ENCODE measurements at regions not wholly inside any gene's neighbourhood (a gene's known extent, or its start where the extent isn't known, plus 50 kb on each side); places are given as distances from the start of the nearest gene placed in this dataset.
"Not testable (repeated sequence)": the region's sequence is repeated elsewhere in the genome, so short reads cannot be mapped to it uniquely, and the experiment has no call there.

DNA sequence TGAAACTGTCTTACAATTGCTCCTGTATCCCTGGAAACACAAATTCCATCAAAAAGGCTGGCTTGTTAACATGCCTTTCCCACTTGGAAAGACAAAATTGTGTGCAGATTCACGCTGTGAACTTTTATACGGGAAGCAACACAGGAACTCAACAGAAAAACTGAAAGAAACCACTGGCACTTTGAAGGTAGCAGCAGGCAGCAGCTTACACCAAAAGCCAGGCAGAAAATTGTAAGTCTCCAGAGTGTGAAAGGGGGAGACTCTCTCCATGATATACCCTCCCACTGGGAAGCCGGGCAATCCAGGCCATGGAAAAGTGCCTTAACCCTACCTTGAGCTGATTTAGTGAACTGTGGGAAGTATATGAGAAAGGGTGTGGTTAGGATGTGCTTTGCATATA, 943.7 kb downstream of the CDH18 start:
- DNase-seq (ENCODE audit: low read depth in 2 of 2) = no peak

DNA sequence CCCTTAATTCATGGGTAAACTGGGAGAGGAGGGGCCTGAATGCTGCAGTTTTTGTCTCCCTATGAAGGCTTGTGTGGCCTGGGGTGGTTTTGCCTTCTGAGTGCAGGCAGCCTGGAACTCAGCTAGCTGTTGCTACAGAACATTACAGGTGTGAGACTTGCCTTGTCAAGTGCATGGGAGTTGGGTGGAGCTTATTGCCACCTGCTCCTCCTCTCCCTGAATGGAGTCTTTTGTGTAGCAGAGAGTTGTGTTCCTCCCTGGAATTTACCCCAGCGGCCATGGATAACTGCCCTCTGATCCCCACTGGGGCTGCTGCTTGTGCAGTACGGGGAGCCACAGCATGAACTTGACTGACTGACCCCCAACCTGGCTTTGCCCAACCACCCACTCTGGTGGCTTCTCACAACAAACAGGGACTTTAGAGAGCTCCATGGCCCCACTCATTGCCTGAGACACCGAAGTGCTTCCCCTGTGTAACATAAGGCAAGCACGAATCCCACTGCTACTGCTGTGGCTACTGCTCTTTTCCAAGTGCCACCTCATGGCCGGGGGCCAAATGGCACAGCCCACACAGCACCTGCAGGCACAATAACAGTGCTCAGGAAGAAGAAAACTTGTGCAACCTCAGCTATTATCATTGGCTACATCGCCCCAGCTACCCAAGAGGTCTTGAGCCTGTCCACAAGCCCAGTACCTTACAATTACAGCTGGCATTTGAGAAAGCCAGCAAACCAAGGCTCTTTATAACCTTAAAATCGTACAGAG, 942.9 kb downstream of the CDH18 start:
- DNase-seq (ENCODE audit: low read depth in 2 of 2) = no peak

DNA sequence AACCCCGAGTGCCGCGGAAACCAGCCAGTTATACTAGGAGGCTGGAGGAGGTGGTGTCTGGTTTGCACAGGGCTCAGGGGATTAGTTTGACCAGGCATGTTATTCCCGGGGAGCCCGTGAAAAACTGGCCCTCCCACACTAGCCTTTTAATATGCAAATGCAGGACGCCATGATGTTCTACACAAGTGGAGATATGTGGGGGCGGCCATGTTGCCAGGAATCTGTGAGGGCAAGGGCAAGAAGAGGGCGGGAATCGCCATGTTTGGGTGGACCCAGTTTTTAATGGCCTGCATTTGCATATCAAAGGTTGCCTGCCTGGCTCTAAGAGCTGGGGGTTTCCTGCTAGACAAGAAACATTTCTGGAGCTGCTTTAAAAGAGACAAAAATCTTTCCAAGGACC, 940.7 kb downstream of the CDH18 start:
- no peak for DNase-seq (ENCODE audit: low read depth in 2 of 2)

DNA sequence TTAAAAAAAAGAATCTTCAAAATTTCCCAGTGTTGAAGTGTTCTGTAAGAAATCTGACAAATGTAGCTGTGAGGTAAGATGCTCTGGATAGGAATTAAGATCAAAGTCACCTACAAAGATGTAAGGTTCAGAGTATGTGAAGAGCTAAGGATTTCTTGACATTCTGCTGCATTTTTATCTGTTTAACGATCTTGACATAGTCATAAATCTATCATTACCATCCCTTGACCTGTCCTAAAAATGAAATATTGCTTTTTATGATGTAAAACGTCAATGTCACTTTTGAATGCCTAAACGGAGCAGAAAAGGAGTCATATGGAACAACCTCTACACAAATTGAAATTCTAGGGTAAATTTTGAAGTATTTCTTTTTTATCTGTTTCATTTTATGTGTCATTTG, 939.3 kb downstream of the CDH18 start:
- no peak for DNase-seq (ENCODE audit: low read depth in 2 of 2)

DNA sequence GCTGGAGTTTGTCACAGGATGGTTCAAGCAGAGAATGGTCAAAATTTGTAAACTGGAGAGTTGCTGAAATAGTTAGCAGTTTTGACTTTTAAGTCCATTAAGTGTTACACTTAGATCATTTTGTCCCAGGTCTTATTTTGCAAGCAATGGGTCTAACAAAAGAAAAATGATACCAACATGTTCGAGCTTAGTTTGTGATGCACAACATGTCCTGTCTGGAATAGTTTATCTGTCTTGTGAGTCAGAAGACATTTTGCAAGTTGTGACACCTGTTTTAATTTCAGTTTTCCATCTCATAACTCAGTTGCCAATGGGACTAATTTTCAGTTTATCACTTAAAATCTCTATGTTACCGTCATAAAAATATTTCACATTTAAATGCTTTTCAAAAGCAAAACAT, 929.8 kb downstream of the CDH18 start:
- no peak for DNase-seq (ENCODE audit: low read depth in 2 of 2)

DNA sequence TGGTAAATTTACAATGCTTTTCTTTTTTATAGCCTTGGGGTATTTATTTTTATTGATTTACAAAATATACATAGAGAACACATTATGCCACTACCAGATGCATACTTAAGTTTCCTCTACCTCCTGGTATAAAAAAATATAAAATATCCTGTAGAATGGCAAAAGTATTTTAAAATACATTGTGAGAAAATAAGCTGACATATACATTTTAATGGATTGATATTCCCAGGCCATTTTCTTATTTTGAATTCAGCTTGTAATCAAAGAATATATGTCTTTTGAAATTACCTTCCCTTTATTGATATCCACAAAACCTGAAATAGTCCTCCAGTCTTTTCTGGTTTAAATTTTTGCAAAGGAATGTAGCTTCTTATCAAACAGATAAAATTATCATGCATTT, 923.9 kb downstream of the CDH18 start:
- DNase-seq (ENCODE audit: low read depth in 2 of 2) = no peak

DNA sequence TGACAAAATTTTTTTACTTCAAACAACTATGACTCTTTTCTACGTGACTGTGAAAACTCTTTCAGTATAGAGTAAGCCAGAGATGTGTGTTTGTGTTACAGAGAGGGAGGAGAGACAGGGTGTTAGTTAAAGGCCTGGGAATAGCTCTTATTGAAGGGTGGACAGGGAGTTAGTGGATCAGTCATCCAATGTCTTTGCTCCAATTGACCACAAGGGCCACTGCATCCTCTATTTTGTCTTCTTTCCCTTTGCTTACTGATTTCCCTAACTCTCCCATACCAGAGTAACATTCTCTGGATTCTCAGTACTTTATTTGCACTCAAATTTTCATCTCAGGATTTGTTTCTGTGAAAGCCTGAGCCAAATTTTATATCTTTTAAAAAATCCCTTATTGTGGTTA, 920.3 kb downstream of the CDH18 start:
- DNase-seq (ENCODE audit: low read depth in 2 of 2) = no peak

DNA sequence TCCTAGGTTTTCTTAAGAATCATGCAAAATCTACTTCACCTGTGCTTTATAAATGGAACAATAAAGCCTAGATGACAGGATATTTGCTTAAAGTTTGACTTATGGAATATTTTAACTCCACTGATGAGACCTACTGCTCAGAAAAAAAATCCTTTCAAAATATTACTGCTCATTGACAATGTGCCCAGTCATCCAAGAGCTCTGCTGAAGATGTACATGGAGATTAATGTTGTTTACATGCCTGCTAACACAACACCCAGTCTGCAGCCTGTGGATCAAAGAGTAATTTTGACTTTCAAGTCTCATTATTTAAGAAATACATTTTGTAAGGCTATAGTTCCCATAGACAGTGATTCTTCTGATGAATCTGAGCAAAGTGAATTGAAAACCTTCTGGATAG, 889.6 kb downstream of the CDH18 start:
- no peak for DNase-seq (ENCODE audit: low read depth in 2 of 2)

DNA sequence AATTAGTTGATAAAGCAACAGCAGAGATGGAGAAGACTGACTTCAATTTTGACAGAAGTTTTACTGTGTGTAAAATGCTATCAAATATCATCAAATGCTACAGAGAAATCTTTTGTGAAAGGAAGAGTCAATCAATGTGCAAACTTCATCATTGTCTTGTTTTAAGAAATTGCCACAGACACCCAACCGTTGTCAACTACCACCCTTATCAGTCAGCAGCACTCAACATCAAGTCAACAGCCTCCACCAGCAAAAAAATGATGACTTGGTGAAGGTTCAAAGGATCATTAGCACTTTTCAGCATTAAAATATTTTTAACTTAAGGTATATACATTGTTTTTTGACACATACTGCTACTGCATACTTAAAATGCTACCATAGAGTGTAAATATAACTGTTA, 888.8 kb downstream of the CDH18 start:
- no peak for DNase-seq (ENCODE audit: low read depth in 2 of 2)

DNA sequence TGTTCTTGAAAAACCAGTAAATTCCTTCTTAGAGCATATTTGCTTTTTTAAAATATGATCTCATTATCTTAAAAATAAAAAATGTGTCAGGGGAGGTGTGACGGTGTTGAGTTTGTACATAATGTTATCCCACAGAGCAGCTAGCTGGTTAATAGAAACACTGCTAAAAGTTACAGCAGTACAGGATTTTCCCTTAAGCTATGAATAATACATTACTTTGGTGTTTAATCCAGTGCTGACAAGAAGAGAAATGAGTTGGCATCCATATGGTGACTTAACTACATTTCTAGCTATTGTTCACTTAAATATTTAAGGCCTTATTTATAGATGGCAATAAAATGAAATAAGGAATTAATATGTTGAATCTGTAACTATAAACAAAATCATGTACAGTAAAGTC, 883.1 kb downstream of the CDH18 start:
- DNase-seq (ENCODE audit: low read depth in 2 of 2) = no peak

DNA sequence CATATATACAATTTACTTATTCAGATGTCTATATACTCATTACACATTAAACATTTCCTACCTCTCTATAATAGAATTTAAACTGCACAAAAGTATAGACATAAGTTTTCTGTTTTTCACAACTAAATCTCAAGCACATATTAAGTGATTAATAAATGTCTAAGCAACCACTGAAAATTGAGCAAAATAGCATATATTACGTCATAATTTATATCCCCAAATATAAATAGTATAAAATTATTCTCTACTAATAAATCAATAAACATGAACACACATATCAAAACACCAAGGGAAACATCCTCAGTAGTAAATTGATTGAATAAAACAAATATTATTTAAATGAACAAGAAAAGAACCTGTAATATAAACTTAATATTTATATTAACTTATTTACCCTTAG, 865.1 kb downstream of the CDH18 start:
- no peak for DNase-seq (ENCODE audit: low read depth in 2 of 2)

DNA sequence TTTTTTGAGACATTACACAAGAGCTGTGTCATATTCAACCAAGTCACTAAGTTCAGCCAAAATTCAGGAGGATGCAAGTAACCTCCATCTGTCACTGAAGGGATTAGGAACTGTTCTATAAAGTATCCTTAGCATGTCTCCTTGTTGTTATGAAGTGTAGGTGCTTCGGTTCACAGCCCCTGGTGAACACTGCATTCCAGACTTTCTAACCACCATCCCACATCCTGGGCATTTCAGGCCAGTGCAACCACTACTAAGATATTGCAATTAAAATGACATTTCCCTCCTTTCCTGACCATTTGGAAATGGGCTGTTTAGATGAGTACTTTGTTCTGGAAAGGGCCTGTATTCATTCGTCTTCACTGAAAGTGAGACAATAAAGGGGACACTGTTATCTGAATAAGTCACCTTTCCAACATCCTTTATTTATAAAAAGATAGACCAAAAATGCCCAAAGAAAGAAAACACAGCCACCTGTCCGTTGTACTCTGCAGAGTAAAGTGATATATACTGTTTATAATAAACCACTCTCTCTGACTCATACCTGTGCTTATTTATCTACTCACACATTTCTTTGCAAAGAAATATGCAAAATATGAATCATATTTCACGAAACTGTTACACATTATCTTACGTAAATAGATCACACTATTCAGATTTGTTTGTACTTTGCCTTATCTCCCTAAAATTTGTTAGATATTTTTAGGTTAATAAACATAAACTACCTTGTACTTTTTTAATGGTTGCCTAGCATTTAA, 861.9 kb downstream of the CDH18 start:
- no peak for DNase-seq (ENCODE audit: low read depth in 2 of 2)

DNA sequence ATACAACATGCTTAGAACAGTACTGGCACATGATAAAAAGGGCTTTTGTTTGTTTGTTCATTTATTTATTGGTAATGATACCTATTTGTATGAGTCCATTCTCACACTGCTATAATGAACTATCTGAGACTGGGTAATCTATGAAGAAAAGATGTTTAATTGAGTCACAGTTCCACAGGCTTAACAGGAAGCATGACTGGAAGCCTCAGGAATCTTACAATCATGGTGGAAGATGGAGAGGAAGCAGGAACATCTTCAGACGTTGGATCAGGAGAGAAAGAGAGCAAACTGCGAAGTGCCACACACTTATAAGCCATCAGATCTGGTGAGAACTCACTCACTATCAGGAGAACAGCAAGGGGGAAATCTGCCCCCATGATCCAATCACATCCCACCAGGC, 847.7 kb downstream of the CDH18 start:
- DNase-seq (ENCODE audit: low read depth in 2 of 2) = no peak

DNA sequence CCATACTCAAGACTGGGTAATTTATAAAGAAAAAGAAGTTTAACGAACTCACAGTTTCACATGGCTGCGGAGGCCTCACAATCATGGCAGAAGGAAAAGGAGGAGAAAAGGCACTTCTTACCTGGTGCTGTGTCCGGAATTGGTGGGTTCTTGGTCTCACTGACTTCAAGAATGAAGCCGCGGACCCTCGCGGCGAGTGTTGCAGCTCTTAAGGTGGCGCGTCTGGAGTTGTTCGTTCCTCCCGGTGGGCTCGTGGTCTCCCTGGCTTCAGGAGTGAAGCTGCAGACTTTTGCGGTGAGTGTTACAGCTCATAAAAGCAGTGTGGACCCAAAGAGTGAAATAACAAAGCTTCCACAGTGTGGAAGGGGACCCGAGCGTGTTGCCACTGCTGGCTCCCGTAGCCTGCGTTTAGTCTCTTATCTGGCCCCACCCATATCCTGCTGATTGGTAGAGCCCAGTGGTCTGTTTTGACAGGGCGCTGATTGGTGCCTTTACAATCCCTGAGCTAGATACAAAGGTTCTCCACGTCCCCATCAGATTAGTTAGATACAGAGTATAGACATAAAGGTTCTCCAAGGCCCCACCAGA, 846.0 kb downstream of the CDH18 start:
- DNase-seq (ENCODE audit: low read depth in 2 of 2) = not testable (repeated sequence)

DNA sequence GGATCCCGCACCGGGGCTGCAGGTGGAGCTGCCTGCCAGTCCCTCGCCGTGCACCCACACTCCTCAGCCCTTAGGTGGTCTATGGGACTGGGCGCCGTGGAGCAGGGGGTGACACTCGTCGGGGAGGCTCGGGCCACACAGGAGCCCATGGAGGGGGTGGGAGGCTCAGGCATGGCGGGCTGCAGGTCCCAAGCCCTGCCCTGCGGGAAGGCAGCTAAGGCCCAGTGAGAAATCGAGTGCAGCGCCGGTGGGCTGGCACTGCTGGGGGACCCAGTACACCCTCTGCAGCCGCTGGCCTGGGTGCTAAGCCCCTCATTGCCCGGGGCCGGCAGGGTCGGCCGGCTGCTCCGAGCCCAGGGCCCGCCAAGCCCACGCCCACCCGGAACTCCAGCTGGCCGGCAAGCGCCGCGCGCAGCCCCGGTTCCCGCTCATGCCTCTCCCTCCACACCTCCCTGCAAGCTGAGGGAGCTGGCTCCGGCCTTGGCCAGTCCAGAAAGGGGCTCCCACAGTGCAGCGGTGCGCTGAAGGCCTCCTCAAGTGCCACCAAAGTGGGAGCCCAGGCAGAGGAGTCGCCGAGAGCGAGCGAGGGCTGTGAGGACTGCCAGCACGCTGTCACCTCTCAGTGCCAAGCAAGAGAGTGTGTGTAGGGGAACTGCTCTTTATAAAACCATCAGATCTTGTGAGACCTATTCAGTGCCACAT, 845.1 kb downstream of the CDH18 start:
- not testable (repeated sequence) for DNase-seq (ENCODE audit: low read depth in 2 of 2)

DNA sequence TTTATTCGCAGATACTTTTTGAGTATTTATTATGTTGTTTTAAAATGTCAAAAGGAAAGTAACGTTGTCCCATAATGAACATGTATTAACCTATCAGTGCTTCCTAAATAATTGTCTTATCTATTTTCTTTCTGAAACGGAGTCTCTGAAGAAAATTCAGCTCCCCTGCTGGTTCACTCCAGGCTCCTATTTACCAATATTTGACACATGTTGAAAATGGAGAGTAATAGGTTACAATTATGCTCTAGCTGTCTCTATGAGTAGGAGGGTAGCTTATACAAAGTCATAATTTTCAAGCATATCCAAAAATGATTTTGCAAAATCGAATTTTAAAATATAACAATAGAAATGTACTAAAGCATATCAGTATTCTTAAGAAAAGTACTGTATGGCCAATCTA, 844.1 kb downstream of the CDH18 start:
- DNase-seq (ENCODE audit: low read depth in 2 of 2) = no peak

DNA sequence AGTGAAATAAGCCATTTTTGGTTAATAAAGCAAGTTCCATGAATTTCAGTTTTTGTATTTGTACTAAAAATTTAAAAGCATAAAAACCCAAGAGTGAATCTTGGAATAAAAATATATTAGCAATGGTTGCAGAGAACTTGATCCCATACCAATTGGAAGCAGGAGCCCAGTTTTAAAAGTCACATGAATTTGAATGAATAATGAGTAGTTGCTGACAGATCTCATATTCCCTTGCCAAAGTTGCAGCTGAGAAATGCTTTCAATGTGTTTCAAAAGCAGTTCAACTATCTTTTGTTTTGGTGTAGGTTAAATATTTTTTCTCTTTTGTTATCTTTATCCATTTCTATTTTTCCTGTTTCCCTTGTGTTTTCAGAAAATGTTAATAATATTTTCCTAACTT, 818.6 kb downstream of the CDH18 start:
- no peak for DNase-seq (ENCODE audit: low read depth in 2 of 2)

DNA sequence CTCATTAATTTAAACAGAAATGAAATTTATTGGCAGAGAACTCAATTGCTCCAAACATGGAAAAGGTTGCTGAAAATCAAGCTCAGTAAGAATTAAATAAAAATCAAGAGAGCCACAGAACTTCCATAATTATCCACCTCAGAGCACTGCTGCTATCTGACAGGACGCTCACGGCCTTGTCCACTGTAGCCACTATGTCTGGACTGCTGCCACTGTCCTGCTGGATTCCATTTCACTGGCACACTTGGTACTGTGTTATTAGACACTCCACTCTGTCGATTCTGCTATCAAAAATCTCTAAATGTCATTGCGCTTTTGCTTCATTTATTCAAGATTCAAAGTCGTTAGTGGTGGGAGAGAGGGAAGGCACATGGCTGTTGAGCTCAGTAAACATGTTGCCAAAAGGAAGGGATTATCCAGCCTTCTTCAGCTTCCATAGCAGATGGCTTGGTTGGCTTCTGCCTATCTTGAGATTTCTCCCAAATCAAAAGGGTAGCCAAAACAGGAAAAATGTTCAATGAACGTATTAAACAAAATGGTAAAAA, 815.0 kb downstream of the CDH18 start:
- DNase-seq (ENCODE audit: low read depth in 2 of 2) = no peak

DNA sequence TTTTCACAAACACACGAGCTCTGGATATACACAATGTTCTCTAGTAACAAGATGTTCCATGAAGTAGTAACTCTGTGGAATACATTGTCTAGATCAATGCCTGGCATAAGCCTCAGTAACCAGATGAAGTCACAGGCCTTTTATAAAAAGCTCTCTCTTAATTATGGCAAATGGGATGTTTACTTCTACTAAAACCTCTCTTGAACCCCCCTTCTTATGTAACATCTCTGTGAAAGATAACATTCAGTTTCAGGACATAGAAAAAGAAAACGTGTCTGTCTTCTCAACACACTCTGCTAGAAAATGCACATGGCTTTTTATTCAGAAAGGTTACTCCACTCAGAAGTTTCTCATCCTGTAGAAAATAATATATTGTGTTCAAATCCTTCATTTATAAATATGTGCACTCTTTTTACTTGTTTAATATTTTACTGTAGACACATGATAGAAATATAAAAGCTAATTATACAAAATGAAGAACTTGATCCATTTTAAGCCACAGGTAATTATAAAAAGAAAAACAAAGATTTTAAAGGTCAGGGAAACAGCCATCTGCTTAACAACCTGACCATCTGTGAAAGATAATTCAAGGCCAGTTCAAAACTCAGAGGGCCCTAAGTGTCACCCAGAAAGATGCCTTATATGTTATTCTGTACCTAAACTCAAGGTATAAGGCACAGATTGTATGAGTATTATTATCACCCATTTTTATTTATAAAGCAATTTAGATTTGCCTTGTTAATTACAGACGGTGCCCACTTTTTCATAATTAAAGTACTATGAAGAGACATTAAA, 812.0 kb downstream of the CDH18 start:
- no peak for DNase-seq (ENCODE audit: low read depth in 2 of 2)

DNA sequence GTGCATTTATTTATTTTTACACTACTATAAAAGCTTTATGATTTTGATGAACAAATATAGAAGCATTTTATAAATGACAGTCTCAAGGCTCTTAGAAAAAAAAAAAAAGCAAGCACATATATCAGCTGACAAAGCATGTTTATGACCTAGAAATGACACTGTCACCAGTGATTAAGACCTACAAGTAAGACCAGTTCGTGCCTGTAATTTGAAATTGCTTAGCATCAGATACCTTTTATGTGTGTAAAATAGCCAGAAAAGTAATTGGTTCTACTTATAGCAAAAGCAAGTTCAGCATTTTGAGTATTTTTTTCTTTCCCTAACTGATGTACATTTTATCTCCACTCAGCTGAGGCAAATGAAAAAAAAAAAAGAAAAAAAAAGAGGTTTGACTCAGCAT, 808.4 kb downstream of the CDH18 start:
- no peak for DNase-seq (ENCODE audit: low read depth in 2 of 2)

DNA sequence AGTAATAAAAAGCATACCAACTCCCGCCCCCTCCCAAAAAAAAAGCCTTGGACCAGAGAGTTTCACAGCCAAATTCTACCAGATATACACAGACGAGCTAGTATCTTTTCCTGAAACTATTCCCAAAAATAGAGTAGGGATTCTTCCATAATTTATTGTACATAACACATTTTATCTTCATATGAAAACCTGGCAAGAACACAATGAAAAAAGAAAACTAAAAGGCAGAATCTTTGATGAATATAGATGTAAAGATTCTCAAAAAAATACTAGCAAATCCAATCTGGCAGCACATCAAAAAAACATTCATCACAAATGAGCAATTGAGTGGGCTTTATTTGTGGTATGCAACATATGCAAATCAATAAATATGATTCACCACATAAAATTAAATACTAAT, 798.8 kb downstream of the CDH18 start:
- no peak for DNase-seq (ENCODE audit: low read depth in 2 of 2)

All from fibroblast of skin of left biceps (primary cell).